Gastroesophageal sphincter (tissue), 3 donors: ENCODE measurements at regions not wholly inside any gene's neighbourhood (a gene's known extent, or its start where the extent isn't known, plus 50 kb on each side); places are given as distances from the start of the nearest gene placed in this dataset.

Source experiments
- CTCF ChIP-seq, 4 experiments: fragments of 200-600 bp in 2 of 4; fragments of 450-650 bp in 2 of 4; sonication (generic) in 1 of 4; IDR thresholded peaks; one replicate each; pipeline ENCODE4 v1.5.1; 2017 to 2019; ENCODE audit warnings: antibody characterized with exemption in 4 of 4, mild to moderate bottlenecking in 2 of 4, moderate library complexity in 2 of 4
- POLR2A ChIP-seq, 2 donors: fragments of 450-650 bp; IDR thresholded peaks; one replicate each; pipeline ENCODE4 v1.6.1; 2017; ENCODE audit warnings: antibody characterized with exemption in 2 of 2, mild to moderate bottlenecking in 2 of 2, moderate library complexity in 1 of 2
- POLR2AphosphoS5 ChIP-seq: sonication (generic); formaldehyde crosslinking; IDR thresholded peaks from one replicate; pipeline ENCODE4 v1.6.1; 2017; ENCODE audit warnings: antibody characterized with exemption

DNA sequence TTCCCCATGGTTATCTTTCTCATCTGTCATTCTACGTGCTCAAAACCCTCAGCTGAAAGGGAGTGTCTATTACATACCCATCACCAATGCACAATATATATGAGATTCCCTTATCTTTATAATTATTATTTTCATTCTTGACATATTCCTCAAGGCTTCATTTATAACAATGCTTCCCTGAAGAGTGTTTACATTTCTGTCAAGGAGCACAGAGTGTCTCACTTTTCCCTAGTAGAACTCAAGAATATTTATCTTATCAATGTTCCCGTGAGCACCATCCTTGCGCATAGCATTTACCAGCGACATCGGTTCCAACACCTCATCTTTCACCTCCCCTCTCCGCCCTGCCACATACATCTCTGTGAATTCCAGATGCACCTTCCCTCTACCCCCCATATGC is 250.6 kb downstream of the PLA2G4A start:
- TF ChIP-seq CTCF (IDR thresholded peaks at IDR 0.05) (no peak), POLR2A (IDR thresholded peaks at IDR 0.05) (no peak), POLR2AphosphoS5 (no peak)
